ENCODE measurements at regions not wholly inside any gene's neighbourhood (a gene's known extent, or its start where the extent isn't known, plus 50 kb on each side); places are given as distances from the start of the nearest gene placed in this dataset.

DNA sequence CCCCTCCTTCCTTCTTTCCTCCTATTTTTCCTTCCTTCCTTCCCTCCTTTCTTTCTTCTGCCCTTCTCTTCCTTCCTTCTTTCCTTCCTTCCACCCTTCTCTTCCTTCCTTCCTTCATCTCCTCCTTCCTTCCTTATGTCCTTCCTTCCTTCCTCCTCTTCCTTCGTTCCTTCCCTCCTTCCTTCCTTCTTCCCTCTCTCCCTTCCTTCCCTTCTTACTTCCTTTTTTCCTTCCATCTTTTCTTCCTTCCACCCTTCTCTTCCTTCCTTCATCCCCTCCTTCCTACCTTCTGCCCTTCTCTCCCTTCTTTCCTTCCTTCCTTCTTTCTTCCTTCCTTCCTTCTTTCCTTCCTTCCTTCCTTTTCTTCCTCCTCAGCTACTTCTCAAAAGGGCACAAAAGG is 287.3 kb upstream of the ZNF507 start:
- TF ChIP-seq POLR2AphosphoS5 (IDR thresholded peaks at IDR 0.05; ENCODE audit: insufficient read depth in 1 of 2, low read depth in 1 of 2) (no peak), POLR2A (IDR thresholded peaks at IDR 0.05) (no peak)
